ENCODE measurements at regions not wholly inside any gene's neighbourhood (a gene's known extent, or its start where the extent isn't known, plus 50 kb on each side); places are given as distances from the start of the nearest gene placed in this dataset.

- TF ChIP-seq CTCF (IDR thresholded peaks at IDR 0.05) (no peak), POLR2A (IDR thresholded peaks at IDR 0.05) (no peak)
These were observed 111.2 kb upstream of the IER5L start for GRCh38 chr9:129289131-129289731.
